ENCODE measurements at regions not wholly inside any gene's neighbourhood (a gene's known extent, or its start where the extent isn't known, plus 50 kb on each side); places are given as distances from the start of the nearest gene placed in this dataset.
"Not testable (repeated sequence)": the region's sequence is repeated elsewhere in the genome, so short reads cannot be mapped to it uniquely, and the experiment has no call there.

DNA sequence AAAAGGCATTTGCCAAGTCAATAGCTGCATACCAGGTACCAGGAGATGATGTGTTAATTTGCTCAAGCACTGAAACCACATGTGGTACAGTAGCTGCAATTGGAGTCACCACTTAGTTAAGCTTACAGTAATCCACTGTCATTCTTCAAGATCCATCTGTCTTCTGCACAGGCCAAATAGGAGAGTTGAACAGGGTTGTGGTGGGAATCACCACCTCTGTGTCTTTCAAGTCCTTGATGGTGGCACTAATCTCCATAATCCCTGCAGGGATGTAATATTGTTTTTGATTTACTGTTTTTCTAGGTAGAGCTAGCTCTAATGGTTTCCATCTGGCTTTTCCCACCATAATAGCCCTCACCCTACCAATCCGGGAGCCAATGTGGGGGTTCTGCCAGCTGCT is 91.9 kb downstream of the FCRL5 start:
- no peaks in the 10 kb centered on the region for H3K9me3 ChIP-seq (ENCODE audit: control insufficient read depth, low read length)
- 72 to 74% methylated on average over 1 of the region's 1 CpG for WGBS, 2 donors
- intact Hi-C loops (cut with DNase I), result no loop called here
- DNase-seq (no peak), ATAC-seq (ENCODE audit: low FRiP score) (no peak)
- H3K4me1 ChIP-seq (ENCODE audit: control insufficient read depth in 1 of 2, insufficient read depth in 2 of 2, low read length in 2 of 2), result peaks cover 0 to 3% of the 10 kb centered on the region in 2 donors
- H3K4me3 ChIP-seq (ENCODE audit: low read length in 2 of 2), result no peak overlapping the region
- no peaks in the 10 kb centered on the region for H3K36me3 ChIP-seq (ENCODE audit: control insufficient read depth in 1 of 2, insufficient read depth in 2 of 2, low read length in 1 of 2)
- H3K27ac ChIP-seq (ENCODE audit: low read depth in 1 of 2, low read length in 2 of 2), result no peak overlapping the region
- no peaks in the 10 kb centered on the region for H3K27me3 ChIP-seq (ENCODE audit: control insufficient read depth in 1 of 2, insufficient read depth in 2 of 2, low read length in 1 of 2)

- Histone ChIP-seq H3K27me3 (ENCODE audit: control insufficient read depth in 1 of 2, insufficient read depth in 2 of 2, low read length in 1 of 2) (no peaks in the 10 kb centered on the region), H3K36me3 (ENCODE audit: control insufficient read depth in 1 of 2, insufficient read depth in 2 of 2, low read length in 1 of 2) (no peaks in the 10 kb centered on the region), H3K4me1 (ENCODE audit: control insufficient read depth in 1 of 2, insufficient read depth in 2 of 2, low read length in 2 of 2) (peaks cover 0 to 3% of the 10 kb centered on the region in 2 donors), H3K27ac (ENCODE audit: low read depth in 1 of 2, low read length in 2 of 2) (no peak overlapping the region), H3K9me3 (ENCODE audit: control insufficient read depth, low read length) (no peaks in the 10 kb centered on the region), H3K4me3 (ENCODE audit: low read length in 2 of 2) (no peak overlapping the region)
- 70 to 80% methylated on average over 3 of the region's 3 CpGs for WGBS, 2 donors
- ATAC-seq (ENCODE audit: low FRiP score), result no peak
- intact Hi-C loops (cut with DNase I), result no loop called here
- no peak for DNase-seq
These were observed 95.0 kb downstream of the FCRL5 start for GRCh38 chr1:157457279-157457678.

GRCh38 chr1:157455318-157455717 is 97.0 kb downstream of the FCRL5 start:
- H3K4me1 ChIP-seq (ENCODE audit: control insufficient read depth in 1 of 2, insufficient read depth in 2 of 2, low read length in 2 of 2), result peaks cover 0 to 3% of the 10 kb centered on the region in 2 donors
- intact Hi-C loops (cut with DNase I), result no loop called here
- DNase-seq (no peak), ATAC-seq (ENCODE audit: low FRiP score) (no peak)
- H3K36me3 ChIP-seq (ENCODE audit: control insufficient read depth in 1 of 2, insufficient read depth in 2 of 2, low read length in 1 of 2), result no peaks in the 10 kb centered on the region
- no peak overlapping the region for H3K4me3 ChIP-seq (ENCODE audit: low read length in 2 of 2)
- no peaks in the 10 kb centered on the region for H3K27me3 ChIP-seq (ENCODE audit: control insufficient read depth in 1 of 2, insufficient read depth in 2 of 2, low read length in 1 of 2)
- no peaks in the 10 kb centered on the region for H3K9me3 ChIP-seq (ENCODE audit: control insufficient read depth, low read length)
- WGBS, 2 donors, result 4 to 9% methylated on average over 1 of the region's 1 CpG
- no peak overlapping the region for H3K27ac ChIP-seq (ENCODE audit: low read depth in 1 of 2, low read length in 2 of 2)

GRCh38 chr1:157450106-157450505 is 102.2 kb downstream of the FCRL5 start:
- no peaks in the 10 kb centered on the region for H3K27me3 ChIP-seq (ENCODE audit: control insufficient read depth in 1 of 2, insufficient read depth in 2 of 2, low read length in 1 of 2)
- intact Hi-C loops (cut with DNase I), result no loop called here

GRCh38 chr1:157448636-157449035 is 103.7 kb downstream of the FCRL5 start:
- H3K9me3 ChIP-seq (ENCODE audit: control insufficient read depth, low read length), result no peaks in the 10 kb centered on the region
- no peaks in the 10 kb centered on the region for H3K27me3 ChIP-seq (ENCODE audit: control insufficient read depth in 1 of 2, insufficient read depth in 2 of 2, low read length in 1 of 2)
- intact Hi-C loops (cut with DNase I), result no loop called here
- H3K36me3 ChIP-seq (ENCODE audit: control insufficient read depth in 1 of 2, insufficient read depth in 2 of 2, low read length in 1 of 2), result no peaks in the 10 kb centered on the region
- no peak overlapping the region for H3K4me3 ChIP-seq (ENCODE audit: low read length in 2 of 2)
- no peak overlapping the region for H3K27ac ChIP-seq (ENCODE audit: low read depth in 1 of 2, low read length in 2 of 2)
- no peak for DNase-seq
- ATAC-seq (ENCODE audit: low FRiP score), result no peak
- no peaks in the 10 kb centered on the region for H3K4me1 ChIP-seq (ENCODE audit: control insufficient read depth in 1 of 2, insufficient read depth in 2 of 2, low read length in 2 of 2)

More at GRCh38 chr1:157450106-157450505, 102.2 kb downstream of the FCRL5 start:
- ATAC-seq (ENCODE audit: low FRiP score) (no peak), DNase-seq (no peak)
- H3K36me3 ChIP-seq (ENCODE audit: control insufficient read depth in 1 of 2, insufficient read depth in 2 of 2, low read length in 1 of 2), result no peaks in the 10 kb centered on the region
- no peaks in the 10 kb centered on the region for H3K4me1 ChIP-seq (ENCODE audit: control insufficient read depth in 1 of 2, insufficient read depth in 2 of 2, low read length in 2 of 2)
- H3K9me3 ChIP-seq (ENCODE audit: control insufficient read depth, low read length), result no peaks in the 10 kb centered on the region
- no peak overlapping the region for H3K27ac ChIP-seq (ENCODE audit: low read depth in 1 of 2, low read length in 2 of 2)
- H3K4me3 ChIP-seq (ENCODE audit: low read length in 2 of 2), result no peak overlapping the region
- WGBS, 2 donors, result 89 to 94% methylated on average over 2 of the region's 2 CpGs

DNA sequence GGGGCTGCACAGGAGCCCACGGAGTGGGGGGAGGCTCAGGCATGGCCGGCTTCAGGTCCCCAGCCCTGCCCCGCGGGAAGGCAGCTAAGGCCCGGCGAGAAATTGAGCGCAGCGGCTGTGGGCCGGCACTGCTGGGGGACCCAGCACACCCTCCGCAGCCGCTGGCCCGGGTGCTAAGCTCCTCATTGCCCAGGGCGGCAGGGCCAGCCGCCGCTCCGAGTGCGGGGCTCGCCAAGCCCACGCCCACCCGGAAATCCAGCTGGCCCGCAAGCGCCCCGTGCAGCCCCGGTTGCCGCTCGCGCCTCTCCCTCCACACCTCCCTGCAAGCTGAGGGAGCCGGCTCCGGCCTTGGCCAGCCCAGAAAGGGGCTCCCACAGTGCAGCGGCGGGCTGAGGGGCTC is 106.0 kb downstream of the FCRL5 start:
- H3K4me1 ChIP-seq (ENCODE audit: control insufficient read depth in 1 of 2, insufficient read depth in 2 of 2, low read length in 2 of 2); H3K4me3 ChIP-seq (ENCODE audit: low read length in 2 of 2); DNase-seq; ATAC-seq (ENCODE audit: low FRiP score); H3K27ac ChIP-seq (ENCODE audit: low read depth in 1 of 2, low read length in 2 of 2); H3K27me3 ChIP-seq (ENCODE audit: control insufficient read depth in 1 of 2, insufficient read depth in 2 of 2, low read length in 1 of 2); H3K36me3 ChIP-seq (ENCODE audit: control insufficient read depth in 1 of 2, insufficient read depth in 2 of 2, low read length in 1 of 2); intact Hi-C loops (cut with DNase I); H3K9me3 ChIP-seq (ENCODE audit: control insufficient read depth, low read length): not testable (repeated sequence)
- 94 to 96% methylated on average over 28 to 31 of the region's 31 CpGs for WGBS, 2 donors

GRCh38 chr1:157445616-157446140 is 106.6 kb downstream of the FCRL5 start:
- H3K27me3 ChIP-seq (ENCODE audit: control insufficient read depth in 1 of 2, insufficient read depth in 2 of 2, low read length in 1 of 2); H3K36me3 ChIP-seq (ENCODE audit: control insufficient read depth in 1 of 2, insufficient read depth in 2 of 2, low read length in 1 of 2); DNase-seq; intact Hi-C loops (cut with DNase I); H3K27ac ChIP-seq (ENCODE audit: low read depth in 1 of 2, low read length in 2 of 2); H3K9me3 ChIP-seq (ENCODE audit: control insufficient read depth, low read length); H3K4me3 ChIP-seq (ENCODE audit: low read length in 2 of 2); ATAC-seq (ENCODE audit: low FRiP score); H3K4me1 ChIP-seq (ENCODE audit: control insufficient read depth in 1 of 2, insufficient read depth in 2 of 2, low read length in 2 of 2): not testable (repeated sequence)
- 88 to 92% methylated on average over 14 to 15 of the region's 15 CpGs for WGBS, 2 donors

DNA sequence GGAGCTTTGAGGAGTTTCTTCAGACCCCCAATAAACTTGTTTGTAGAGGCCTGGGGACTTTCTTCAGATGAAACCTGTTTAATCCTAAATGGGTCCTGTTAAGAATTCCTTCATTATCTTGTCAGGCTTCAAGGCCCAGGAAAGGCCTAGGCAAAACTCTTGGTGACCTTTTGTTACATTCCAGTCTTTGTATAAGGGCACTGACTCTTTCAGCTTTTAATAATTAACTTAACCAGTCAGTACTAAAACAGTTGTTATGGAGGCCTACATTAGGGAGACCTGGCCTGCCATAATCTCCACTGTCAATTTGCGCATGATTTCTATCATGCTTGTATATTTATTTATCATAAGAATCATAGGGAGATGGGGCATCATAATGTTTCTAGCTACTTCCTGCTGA is 110.2 kb downstream of the FCRL5 start:
- 92 to 94% methylated on average over 1 of the region's 1 CpG for WGBS, 2 donors
- ATAC-seq (ENCODE audit: low FRiP score) (no peak), DNase-seq (no peak)
- Histone ChIP-seq H3K4me3 (ENCODE audit: low read length in 2 of 2) (no peak overlapping the region), H3K4me1 (ENCODE audit: control insufficient read depth in 1 of 2, insufficient read depth in 2 of 2, low read length in 2 of 2) (no peaks in the 10 kb centered on the region), H3K27ac (ENCODE audit: low read depth in 1 of 2, low read length in 2 of 2) (no peak overlapping the region), H3K36me3 (ENCODE audit: control insufficient read depth in 1 of 2, insufficient read depth in 2 of 2, low read length in 1 of 2) (no peaks in the 10 kb centered on the region), H3K9me3 (ENCODE audit: control insufficient read depth, low read length) (no peaks in the 10 kb centered on the region), H3K27me3 (ENCODE audit: control insufficient read depth in 1 of 2, insufficient read depth in 2 of 2, low read length in 1 of 2) (no peaks in the 10 kb centered on the region)
- intact Hi-C loops (cut with DNase I), result no loop called here

DNA sequence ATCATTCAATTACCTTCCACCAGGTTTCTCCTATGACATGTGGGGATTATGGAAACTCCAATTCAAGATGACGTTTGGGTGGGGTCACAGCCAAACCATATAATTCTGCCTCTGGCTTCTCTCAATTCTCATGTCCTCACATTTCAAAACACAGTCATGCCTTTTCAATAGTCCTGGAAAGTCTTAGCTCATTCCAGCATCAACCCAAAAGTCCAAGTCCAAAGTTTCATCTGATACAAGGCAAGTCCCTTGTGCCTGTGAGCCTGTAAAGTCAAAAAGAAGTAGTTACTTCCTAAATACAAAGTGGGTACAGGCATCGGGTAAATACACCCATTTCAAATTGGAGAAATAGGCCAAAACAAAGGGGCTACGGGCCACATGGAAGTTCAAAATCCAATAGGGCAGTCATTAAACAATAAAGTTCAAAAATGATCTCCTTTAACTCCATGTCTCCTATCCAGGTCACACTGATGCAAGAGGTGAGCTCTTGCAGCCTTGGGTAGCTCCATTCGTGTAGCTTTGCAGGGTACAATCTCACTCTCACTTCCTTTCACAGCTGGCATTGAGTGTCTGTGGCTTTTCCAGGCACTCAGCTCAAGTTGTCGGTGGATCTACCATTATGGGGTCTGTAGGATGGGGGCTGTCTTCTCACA is 112.9 kb downstream of the FCRL5 start:
- H3K27me3 ChIP-seq (ENCODE audit: control insufficient read depth in 1 of 2, insufficient read depth in 2 of 2, low read length in 1 of 2), result no peaks in the 10 kb centered on the region
- intact Hi-C loops (cut with DNase I), result no loop called here
- no peaks in the 10 kb centered on the region for H3K36me3 ChIP-seq (ENCODE audit: control insufficient read depth in 1 of 2, insufficient read depth in 2 of 2, low read length in 1 of 2)
- H3K27ac ChIP-seq (ENCODE audit: low read depth in 1 of 2, low read length in 2 of 2), result no peak overlapping the region
- no peaks in the 10 kb centered on the region for H3K9me3 ChIP-seq (ENCODE audit: control insufficient read depth, low read length)
- DNase-seq, result no peak
- no peak for ATAC-seq (ENCODE audit: low FRiP score)
- H3K4me1 ChIP-seq (ENCODE audit: control insufficient read depth in 1 of 2, insufficient read depth in 2 of 2, low read length in 2 of 2), result no peaks in the 10 kb centered on the region
- H3K4me3 ChIP-seq (ENCODE audit: low read length in 2 of 2), result no peak overlapping the region
- WGBS, 2 donors, result 76% methylated on average over 5 of the region's 5 CpGs

Data from aorta (tissue), 5 donors.